ENCODE measurements at regions not wholly inside any gene's neighbourhood (a gene's known extent, or its start where the extent isn't known, plus 50 kb on each side); places are given as distances from the start of the nearest gene placed in this dataset.
"Not testable (repeated sequence)": the region's sequence is repeated elsewhere in the genome, so short reads cannot be mapped to it uniquely, and the experiment has no call there.

DNA sequence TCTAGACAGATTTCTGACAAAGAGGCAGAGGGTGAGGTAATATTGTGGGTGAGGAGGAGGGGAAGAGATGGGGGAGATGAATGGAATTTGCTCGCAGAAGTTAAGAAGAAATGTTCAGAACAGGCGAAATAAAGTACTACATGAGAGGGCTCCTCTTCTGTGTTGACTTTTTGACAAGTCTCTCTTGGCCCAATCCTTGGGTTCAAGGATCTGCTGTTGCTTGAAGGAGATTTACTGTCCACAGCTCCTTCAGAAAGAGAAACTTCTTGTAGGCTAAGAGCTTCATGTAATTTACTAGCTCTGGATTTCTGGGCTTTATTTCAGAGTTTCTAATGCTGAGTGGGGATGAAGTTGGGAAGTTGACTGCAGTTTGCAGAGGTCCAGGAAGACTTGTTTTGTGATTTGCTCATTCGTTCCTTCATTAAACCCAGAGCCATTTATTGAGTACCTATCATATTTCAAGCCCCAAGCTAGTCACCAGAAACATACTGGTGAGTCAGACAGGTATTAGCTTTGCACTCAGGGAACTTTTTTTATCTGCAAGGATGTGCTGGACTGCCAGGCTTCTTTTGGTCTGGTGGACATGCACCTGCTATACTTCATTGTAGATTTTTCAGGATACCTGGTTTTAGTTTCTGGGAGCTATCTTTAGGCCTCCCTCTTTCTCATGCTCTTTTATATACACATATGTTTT, 402.9 kb upstream of the CLINT1 start:
- no peak for DNase-seq

DNA sequence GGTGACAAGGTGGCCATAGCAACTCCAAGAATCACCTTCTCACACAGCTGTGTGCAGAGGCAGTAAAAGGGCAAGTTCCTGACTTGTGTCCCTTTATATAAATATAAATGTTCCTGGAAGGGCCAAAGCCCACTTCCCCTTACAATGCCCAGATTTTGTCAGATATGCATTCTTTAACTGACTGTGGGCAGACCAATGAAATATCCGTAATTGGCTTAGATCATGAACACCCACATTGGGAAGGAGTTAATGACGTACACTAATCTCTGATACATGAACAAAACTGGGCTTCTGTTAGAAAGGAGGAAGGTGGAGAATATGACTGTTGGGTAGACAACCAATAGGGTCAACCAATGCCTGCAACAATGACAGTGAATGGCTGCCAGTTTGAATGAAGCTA, 397.2 kb upstream of the CLINT1 start:
- DNase-seq = no peak

DNA sequence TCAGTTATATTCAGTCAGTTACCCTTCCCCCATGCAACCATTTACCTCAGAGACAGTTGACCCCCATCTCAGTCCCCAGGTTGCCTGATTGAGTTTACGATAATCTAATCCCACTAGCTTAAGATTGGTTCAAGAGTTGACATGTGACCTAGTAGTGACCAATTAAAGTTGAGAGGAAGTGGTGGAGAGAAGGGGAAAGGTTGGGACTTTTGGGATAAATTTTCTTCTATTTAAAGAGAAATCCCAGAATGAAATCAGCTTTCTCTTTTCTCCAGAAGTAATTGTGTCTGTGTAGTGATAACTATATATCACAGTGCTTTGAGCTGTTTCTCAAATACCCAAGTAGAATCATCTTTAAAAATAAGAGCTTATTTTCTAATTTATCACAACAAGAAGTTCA, 396.7 kb upstream of the CLINT1 start:
- no peak for DNase-seq

DNA sequence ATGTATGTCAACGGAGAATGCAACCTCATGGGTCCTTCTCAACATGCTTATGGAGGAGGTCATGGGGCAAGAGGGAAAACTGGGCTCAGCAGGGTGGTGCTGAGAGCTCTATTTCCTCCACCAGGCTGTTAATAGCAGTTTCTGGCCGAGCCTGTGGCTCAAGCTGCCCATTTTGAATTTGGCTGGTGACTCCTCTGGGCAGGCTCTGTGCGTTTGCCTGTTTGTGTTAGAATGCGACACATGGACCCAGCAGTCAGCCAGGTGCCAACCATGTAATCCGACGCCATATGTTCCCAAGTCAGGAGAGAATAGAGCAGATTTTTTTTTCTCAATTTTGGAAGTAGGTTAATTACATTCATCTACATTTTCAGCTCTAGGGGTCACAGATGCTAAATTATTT, 387.7 kb upstream of the CLINT1 start:
- DNase-seq = peak; percentile 24

DNA sequence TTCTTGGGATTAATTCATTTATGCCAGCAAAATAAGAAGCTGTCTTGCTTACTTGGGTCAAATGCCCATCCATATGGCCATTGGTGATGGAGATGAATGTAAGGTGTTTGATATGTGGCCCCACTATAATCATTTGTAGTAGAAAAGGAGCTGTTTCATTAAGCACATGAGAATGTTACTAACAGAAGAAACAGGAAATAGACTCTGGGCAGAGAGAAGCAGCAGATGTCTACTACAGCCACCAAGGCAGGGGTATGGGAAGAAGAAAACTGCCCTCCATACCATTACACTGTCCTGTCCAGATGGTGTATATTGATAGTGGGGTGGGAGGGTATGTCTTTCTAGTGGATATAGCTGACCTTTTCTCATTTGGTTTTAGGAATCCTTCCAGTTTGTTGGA, 386.6 kb upstream of the CLINT1 start:
- no peak for DNase-seq

DNA sequence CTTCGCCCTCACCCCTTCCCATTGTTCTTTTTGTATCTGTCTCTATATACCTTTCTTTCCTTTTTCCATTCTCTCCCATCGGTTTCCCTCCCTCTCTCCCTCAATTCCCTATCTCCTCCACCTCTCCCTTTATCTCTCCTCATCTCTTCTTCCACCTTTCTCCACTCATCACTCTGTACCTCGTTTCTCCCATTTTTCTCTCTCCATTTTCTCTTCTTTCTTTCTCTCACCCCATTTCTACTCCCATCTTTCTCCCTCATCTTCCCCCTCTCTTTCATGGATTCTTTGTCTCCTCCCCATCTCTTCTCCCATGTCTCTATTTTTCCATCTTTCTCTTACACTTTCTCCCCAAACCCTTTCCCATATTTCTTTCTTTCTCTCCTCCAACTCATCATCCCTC, 385.9 kb upstream of the CLINT1 start:
- DNase-seq = no peak

DNA sequence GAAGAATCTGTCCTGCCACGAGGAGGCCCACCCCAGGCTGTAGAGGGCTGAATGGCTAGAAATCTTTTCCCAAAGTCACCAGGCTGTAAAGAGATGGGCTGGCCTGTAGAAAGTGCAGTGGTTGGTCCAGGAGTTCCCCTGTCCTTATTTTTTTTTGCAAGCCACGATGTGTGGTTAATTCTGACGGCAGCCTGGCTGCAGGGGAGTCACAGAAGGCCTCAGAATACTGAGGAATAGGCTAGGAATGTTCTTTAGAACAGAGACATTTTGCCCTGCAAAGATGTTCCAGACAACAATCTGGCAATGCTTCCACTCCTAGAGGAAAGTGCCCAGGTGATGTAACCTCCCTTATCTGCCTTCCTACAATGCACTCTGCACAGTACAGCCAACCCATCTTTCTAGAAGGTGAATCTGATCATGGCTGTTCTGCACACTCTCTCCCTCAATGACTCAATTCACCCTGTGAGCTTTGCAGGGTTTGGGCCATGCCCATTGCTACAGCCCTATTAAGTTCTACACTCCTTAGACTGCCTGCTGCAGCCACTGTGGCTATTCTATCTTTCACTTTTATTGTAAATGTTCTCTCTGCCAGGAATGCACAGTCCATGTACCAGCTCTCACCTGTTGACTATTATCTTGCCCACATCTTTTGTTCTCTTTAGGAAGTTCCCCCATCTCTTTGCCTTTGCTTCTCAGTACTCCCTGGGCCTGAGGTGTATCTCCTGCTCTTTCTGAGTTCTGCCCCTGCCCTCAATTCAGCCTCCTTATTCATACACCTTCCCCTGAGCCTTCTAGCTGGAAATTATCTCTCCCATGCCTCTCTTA, 377.8 kb upstream of the CLINT1 start:
- DNase-seq = no peak

DNA sequence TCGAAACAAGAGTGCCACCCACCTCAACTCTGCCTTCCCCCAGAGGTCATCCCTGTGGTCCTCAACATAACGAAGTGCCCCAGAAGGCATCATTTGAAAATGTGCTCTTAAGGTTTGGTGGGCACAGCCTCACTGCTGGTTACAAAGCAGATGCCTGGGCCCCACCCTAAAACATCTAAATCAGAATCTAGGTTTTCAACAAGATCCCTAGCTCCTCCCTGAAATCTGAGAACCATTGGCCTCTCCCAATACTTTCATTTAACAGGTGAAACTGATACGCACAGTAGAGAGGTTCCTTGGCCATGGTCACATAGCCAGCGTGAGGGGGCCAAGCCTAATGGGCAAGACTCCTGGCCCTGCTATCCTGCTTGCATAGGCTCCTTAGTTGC, 376.2 kb upstream of the CLINT1 start:
- no peak for DNase-seq

DNA sequence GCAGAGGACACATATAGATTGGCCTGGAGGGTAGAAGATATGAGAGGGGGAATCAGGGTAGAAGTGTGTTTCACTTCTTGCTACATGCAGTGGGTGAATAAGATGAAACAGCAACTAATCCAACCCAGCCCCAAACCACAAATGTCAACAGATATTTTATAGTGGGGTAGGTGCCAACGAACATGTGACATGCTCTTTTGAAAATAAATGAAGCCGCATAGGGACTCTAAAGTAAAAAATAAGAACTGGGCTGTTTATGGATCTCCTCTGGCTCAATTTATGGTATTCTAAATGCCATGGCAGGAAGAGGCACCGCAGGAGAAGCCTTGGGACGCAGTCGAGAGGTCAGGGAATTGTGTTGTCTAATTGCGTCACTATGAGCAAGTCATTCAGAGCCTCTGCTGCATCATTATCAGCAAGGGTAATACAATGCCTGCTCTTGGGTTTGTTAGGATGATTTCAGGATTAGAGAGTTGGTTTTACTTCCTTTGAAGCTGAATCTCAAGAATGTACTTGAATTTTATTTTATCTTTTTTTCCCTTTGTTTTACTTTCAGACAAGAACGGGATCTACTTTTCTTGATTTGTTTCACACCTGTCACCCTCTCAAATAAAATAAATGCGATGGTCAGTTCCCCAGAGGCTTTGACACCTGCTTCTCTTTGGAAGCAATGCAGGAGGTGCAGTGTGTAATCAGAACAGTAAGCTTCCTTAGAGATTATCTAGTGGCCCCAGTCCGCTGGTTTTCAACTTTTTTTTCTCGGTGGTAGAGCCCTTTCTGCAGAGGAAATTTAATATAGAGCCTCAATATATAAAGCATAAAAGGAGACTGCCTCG, 375.6 kb upstream of the CLINT1 start:
- DNase-seq = no peak

DNA sequence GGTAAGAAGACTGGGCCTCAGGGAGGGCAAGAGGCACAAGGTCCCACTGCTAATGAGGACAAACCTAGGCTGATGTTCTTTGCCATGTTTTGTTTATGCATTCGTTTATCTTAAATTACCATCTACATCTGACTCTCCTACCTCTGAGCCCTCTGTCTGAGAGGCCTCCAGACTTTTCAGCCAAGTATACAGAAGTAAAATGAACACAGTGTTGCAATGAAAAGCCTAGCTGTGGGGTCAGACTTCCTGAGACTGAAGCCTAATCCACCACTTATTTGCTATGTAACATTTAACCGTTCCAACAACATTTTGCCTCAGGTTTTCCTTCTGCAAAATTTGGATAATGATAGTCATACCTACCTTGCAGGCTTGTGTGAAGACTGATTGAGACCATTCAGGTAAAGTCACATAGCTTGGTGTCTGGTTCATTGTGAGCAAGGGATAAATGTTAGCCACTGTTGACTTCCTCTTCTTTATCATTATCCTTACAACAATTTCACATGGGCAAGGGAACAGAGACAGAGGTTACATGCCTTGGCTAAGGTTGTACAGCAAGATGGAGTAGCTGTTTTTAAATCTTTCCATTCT, 374.9 kb upstream of the CLINT1 start:
- DNase-seq = no peak

DNA sequence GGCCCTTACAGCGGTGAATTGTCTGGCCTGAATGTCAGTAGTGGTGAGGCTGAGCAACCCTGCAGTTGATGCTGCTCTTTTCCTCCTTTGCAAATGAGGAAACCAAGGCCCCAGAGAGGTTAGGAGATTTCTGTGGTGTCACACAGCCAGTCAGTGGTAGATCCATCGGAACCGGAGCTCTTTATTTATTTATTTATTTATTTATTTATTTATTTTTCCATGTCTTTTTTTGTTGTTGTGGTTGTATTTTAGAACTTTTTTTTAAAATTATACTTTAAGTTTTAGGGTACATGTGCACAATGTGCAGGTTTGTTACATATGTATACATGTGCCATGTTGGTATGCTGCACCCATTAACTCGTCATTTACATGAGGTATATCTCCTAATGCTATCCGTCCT, 368.4 kb upstream of the CLINT1 start:
- not testable (repeated sequence) for DNase-seq

DNA sequence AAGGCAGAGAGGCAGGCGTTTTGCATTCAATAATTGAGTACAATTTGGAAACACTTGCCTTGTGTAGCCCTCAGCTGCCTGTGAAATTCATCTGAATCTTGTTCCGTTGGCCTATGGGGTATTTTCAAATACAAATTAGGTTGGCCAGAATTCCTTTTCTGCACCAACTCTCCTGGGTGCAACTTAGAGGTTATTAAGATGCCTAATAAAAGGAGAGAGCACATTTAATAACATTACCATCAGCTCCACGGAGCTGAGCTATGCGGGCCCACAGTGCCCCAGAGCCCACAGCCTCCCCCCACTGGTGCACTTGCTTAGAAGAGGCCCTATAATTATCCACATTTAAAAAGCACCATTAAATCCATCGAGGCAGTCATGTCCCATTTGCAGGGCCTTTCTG, 367.6 kb upstream of the CLINT1 start:
- DNase-seq = no peak

DNA sequence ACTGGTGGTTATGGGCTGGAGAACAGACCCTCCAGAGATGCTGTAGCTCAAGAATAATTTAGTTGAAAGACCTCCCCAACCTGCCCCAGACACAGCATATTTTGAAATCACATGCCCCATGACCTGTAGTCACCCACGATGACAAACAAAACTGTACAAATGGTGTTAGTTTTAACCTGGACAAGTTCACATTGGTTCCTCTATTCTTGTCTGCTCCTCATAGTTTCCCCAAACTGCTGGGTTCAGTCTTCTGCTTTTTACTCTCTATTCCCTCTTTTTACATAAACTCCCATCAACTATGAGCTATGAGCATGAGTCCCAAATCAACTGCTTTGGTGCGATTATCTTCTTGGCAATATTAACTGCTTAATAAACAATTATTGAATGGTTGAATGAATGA, 365.3 kb upstream of the CLINT1 start:
- DNase-seq = no peak

DNA sequence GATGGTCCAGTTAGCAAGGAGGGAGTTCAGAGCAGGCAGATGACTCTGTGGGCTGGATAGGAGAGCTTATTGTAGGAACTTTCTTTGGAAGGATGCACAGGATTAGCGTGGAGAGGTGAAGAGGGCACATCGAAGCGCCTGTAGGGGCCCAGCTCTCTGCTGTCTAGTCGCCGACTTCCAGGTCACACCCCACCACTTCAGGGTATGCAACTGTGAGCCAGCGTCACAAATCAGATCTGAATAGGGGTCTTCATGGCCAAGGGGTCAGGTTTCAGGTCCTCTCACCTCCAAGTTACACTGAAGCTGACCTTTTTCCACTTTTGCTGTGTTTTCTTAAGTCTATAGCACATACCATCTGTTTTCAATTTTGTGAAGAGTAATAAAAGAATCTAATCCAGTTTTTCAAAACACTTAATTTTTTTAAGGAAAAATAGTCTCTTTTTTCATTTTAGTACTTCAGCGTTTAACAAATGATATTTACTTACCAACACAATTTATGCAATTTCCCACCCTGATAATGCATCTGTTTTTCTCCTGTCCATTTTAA, 364.2 kb upstream of the CLINT1 start:
- DNase-seq = no peak

DNA sequence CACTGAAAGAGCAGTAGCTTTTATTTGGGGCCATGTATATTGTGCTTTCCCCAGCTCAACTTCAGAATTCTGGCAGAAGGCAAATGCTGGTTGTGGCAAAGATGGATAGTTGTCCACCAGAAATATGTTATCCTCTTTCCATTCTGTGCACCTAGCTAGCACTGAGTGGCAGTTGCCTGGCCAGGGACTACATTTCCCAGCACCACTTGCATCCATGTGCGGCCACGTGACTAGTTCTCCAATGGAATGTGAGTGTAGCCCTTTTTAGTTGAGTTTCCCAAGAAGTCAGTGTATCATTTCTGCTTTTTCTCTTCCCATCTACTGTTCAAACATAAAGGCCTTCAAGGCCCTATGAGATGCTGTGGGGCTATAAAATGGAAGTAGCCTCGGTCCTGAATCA, 354.0 kb upstream of the CLINT1 start:
- no peak for DNase-seq

DNA sequence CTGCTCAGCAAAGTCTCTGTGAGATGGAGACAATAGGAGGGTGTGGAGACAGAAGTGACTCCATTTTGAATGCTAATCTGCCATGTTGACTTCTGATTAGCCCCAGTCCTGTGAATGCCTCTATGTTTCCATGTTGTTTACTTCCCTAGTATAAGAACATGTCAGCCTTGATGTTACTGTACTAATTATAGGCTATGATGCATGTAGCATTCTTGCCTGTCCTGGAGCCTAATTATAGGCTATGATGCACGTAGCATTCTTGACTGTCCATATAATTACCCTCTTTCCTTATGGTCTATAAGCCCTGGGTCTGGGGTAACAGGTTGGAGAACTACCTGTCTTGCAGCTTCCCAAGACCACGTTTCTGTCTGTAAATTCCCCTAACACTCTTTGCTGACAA, 353.3 kb upstream of the CLINT1 start:
- DNase-seq = peak; percentile 16

DNA sequence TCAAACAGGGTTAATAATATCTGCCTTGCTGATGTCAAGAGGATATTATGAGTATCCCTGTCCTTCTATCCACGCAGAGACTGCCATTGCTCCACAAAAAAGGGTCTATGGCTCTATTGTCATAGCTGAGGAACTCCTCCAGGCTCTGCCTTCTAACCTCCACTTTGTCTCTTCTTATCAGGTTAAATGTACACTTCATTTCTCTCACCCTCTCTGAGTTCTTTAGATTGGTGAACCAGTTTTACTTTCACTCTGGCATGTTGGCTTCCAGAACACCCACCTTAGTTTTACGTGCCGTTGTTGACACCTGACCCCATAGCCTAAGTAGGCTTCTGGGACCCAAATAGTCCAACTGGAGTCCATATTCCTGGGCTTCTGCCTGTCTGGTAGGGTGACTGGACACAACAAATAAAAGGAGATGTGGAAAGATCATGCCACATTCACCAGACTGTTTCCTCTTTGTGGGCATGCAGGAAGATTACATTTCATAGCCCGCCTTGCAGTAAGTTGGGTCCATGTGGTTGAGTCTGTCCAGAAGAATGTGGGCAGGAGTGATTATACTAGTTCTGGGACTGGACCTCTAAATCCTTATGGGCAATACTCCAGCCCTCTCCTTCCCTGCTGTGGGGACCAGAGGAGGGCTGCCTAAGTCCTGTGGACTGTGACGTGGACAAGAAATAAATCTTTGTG, 350.4 kb upstream of the CLINT1 start:
- DNase-seq = no peak

DNA sequence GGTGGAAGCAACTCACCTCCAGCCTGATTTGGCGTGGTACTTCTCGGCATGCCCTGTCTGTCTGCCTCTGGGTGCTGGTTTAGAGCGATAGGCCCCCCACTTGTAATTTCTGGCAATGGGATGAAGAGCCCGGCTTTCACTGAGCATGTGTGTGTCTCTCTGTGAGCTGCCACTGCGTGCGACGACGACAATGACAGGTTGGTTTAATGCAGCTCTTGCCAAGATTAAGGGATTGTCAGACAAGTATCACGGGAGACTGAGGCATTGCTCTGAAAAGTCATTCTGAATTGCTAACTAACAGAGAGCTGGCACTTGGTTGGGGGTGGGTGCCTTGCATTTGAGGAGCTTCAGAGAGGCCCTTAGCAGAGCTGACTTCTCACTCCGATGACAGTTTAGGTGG, 348.8 kb upstream of the CLINT1 start:
- no peak for DNase-seq

DNA sequence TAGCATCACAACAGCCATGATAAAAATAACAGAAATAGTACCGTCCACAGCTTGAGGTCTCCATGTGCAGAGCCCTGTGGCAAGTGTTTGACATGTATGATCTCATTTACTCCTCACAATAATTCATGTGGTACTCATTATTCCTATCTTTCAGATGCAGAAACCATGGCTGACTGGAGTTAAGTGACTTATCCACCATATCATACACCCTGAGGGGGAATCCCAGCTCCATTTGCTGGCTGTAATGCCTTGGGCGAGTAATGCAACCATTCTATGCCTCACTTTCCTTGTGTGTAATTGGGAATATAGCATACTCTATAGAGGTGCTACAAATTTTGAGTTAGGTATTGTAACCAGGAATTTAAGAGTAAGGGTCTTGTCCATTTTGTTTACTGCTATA, 347.0 kb upstream of the CLINT1 start:
- DNase-seq = no peak

DNA sequence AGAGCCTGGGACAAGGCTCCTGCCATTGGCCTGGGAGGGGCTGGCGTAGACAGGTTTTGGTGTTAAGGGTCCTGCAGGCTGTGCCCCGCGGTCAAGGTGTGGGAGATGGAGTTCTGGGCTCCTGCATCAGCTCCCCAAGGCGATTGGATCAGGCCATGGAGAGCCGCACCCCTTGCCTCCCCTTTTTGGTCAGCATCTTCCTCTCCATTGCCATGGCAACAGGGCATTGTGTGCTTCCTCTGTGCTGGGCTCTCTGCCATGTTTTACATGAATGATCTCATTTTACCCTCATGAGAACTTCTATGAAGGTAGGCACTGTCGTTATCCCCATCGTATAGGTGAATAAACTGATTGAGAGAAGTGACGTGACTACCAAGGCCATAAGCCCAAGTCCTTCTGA, 344.3 kb upstream of the CLINT1 start:
- no peak for DNase-seq

DNA sequence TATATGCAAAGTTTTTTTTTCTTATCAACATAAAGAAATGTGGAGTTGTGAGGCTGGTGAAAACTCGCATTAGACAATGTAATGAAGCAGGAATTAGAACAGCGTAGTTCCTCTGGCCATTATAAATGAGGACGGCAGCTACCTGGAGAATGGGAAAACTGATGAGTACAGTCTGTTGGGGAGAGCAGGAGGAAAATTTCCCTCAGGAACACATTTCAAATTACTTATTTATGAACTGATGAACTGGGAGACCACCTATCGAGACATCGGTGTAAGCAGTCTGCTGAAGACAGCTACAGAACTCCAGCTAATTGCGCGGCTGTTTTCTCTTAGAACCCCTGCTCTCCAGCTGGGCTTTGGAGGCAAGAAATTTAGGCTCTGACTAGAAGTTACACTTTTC, 343.9 kb upstream of the CLINT1 start:
- no peak for DNase-seq

DNA sequence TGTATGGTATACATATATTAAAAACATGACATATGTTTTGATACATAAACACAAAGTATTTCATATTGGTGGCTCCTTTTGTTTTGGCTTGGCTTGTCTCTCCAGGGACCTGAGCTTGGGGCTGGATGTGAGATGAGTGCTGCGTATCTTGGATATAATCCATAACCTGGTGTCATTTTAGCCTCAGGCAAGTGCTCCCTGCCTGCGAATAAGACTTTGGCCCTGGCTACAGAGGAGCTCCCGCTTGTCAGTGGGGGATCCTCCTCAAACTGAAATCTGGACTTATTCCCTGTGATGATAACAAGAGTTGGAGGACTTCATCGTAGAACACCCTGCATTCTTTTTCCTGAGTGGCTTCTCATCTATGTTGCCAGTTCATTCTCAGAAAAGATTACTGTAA, 341.7 kb upstream of the CLINT1 start:
- DNase-seq = peak; percentile 30

Data from tongue (tissue), 1 donor.